ENCODE measurements at regions not wholly inside any gene's neighbourhood (a gene's known extent, or its start where the extent isn't known, plus 50 kb on each side); places are given as distances from the start of the nearest gene placed in this dataset.

- Histone ChIP-seq H3K4me1 (ENCODE audit: control insufficient read depth, insufficient read depth, low read length) (no peaks in the 10 kb centered on the region), H3K4me3 (ENCODE audit: low read depth, low read length) (no peak overlapping the region), H3K36me3 (ENCODE audit: control insufficient read depth in 2 of 2, insufficient read depth in 1 of 2, low read length in 2 of 2) (no peaks in the 10 kb centered on the region), H3K27ac (ENCODE audit: extremely low read depth, low read depth, low read length) (no peak overlapping the region), H3K9me3 (ENCODE audit: control insufficient read depth, insufficient read depth, low read depth, low read length) (no peaks in the 10 kb centered on the region)
- CTCF ChIA-PET, result no interaction called here
- TF ChIP-seq ZSCAN5A (tag by site-specific recombination; IDR thresholded peaks at IDR 0.05) (no peak), ZNF518A (tag by site-specific recombination; conservative IDR thresholded peaks at IDR 0.05; ENCODE audit: low read depth) (no peak), ZNF280C (tag by site-specific recombination; IDR thresholded peaks at IDR 0.05) (no peak), ZNF394 (tag by site-specific recombination; IDR thresholded peaks at IDR 0.05; ENCODE audit: borderline replicate concordance) (no peak), ZBTB49 (tag by site-specific recombination; IDR thresholded peaks at IDR 0.05; ENCODE audit: low read depth) (no peak), SETDB1 (IDR thresholded peaks at IDR 0.05; ENCODE audit: insufficient read length, low read length) (no peak), ZSCAN30 (tag by site-specific recombination; IDR thresholded peaks at IDR 0.05) (no peak), ZNF335 (tag by site-specific recombination; conservative IDR thresholded peaks at IDR 0.05) (no peak), PRDM1 (tag by site-specific recombination; IDR thresholded peaks at IDR 0.05) (no peak), ZNF571 (tag by site-specific recombination; IDR thresholded peaks at IDR 0.05) (no peak), ZNF146 (tag by site-specific recombination; IDR thresholded peaks at IDR 0.05) (no peak), ZNF114 (tag by site-specific recombination; IDR thresholded peaks at IDR 0.05) (no peak), ZBTB11 (tag by site-specific recombination; conservative IDR thresholded peaks at IDR 0.05; ENCODE audit: low read depth) (no peak), ZNF692 (tag by site-specific recombination; IDR thresholded peaks at IDR 0.05) (no peak), ZNF621 (tag by site-specific recombination; IDR thresholded peaks at IDR 0.05) (no peak), BCL11B (tag by site-specific recombination; IDR thresholded peaks at IDR 0.05; ENCODE audit: low read depth) (no peak), ZBTB7A (tag by site-specific recombination; IDR thresholded peaks at IDR 0.05; ENCODE audit: low read depth) (no peak), CTCF (tag by site-specific recombination; IDR thresholded peaks at IDR 0.05) (no peak)
- POLR2A ChIA-PET, result no interaction called here
These were observed 169.6 kb downstream of the POM121L12 start for GRCh38 chr7:53205006-53205405.
